Neural cell (in vitro differentiated cells): ENCODE measurements at regions not wholly inside any gene's neighbourhood (a gene's known extent, or its start where the extent isn't known, plus 50 kb on each side); places are given as distances from the start of the nearest gene placed in this dataset.

Experiments used
- H2AFZ ChIP-seq: fragments of 200-600, 300-800 bp; sonication (generic), shearing (Covaris generic); 2 replicates; pipeline ENCODE4 v1.6.0; 2014; ENCODE audit warnings: low read depth, mild to moderate bottlenecking, antibody characterized with exemption, low read length, moderate library complexity
- H3F3A ChIP-seq: fragments of 200-600 bp; shearing (Covaris generic); 2 replicates; pipeline ENCODE4 v1.6.1; 2016; ENCODE audit warnings: mild to moderate bottlenecking, moderate library complexity, mixed read lengths, antibody characterized with exemption, low read length; ENCODE audit not compliant: insufficient read depth, poor library complexity, severe bottlenecking
- H3K27ac ChIP-seq: fragments of 200-600, 300-800 bp; sonication (generic), shearing (Covaris generic); 2 replicates; pipeline ENCODE4 v1.5.1; 2014; ENCODE audit warnings: mild to moderate bottlenecking, low read length, moderate library complexity
- H3K27me3 ChIP-seq: fragments of 300-800, 200-600 bp; sonication (generic), shearing (Covaris generic); 2 replicates; pipeline ENCODE4 v1.6.0; 2014; ENCODE audit warnings: mild to moderate bottlenecking, low read depth, low read length, moderate library complexity; ENCODE audit not compliant: insufficient read depth
- H3K36me3 ChIP-seq: fragments of 300-800, 200-600 bp; sonication (generic), shearing (Covaris generic); 2 replicates; pipeline ENCODE4 v1.5.1; 2014; ENCODE audit warnings: mild to moderate bottlenecking, antibody characterized with exemption, low read length, moderate library complexity; ENCODE audit not compliant: insufficient read depth
- H3K4me2 ChIP-seq: fragments of 300-800, 200-600 bp; sonication (generic), shearing (Covaris generic); 2 replicates; pipeline ENCODE4 v1.6.0; 2014; ENCODE audit warnings: mild to moderate bottlenecking, low read length
- H3K4me3 ChIP-seq: fragments of 300-800, 200-600 bp; sonication (generic), shearing (Covaris generic); 2 replicates; pipeline ENCODE4 v1.5.1; 2014; ENCODE audit warnings: mild to moderate bottlenecking, low read length, moderate library complexity
- H3K79me2 ChIP-seq: fragments of 200-600 bp; shearing (Covaris generic); replicated peaks from 2 replicates; pipeline ENCODE4 v1.6.0; 2014; ENCODE audit warnings: mild to moderate bottlenecking, low read length, moderate library complexity; ENCODE audit not compliant: insufficient read depth
- H3K9ac ChIP-seq: fragments of 300-800, 200-600 bp; sonication (generic), shearing (Covaris generic); 2 replicates; pipeline ENCODE4 v1.6.1; 2016; ENCODE audit warnings: mild to moderate bottlenecking, low read length, mixed read lengths
- H3K9me2 ChIP-seq: fragments of 200-600 bp; shearing (Covaris generic); 2 replicates; pipeline ENCODE4 v1.6.1; 2016; ENCODE audit warnings: mild to moderate bottlenecking, low read length, mixed read lengths; ENCODE audit not compliant: insufficient read depth
- H3K9me3 ChIP-seq: fragments of 200-600, 300-800 bp; sonication (generic), shearing (Covaris generic); 2 replicates; pipeline ENCODE4 v1.6.1; 2016; ENCODE audit warnings: mild to moderate bottlenecking, mixed run types, low read length, moderate library complexity, mixed read lengths
- H4K20me1 ChIP-seq: fragments of 200-600 bp; shearing (Covaris generic); 2 replicates; pipeline ENCODE4 v1.6.1; 2016; ENCODE audit warnings: mild to moderate bottlenecking, mixed run types; ENCODE audit not compliant: insufficient read depth
- EP300 ChIP-seq: fragments of 450-650 bp; conservative IDR thresholded peaks from 2 replicates; pipeline ENCODE4 v1.6.1; 2014; ENCODE audit warnings: antibody characterized with exemption, mild to moderate bottlenecking, moderate library complexity; ENCODE audit not compliant: poor library complexity, severe bottlenecking
- EZH2 ChIP-seq: fragments of 200-600, 300-800 bp; shearing (Covaris generic), sonication (generic); IDR thresholded peaks from 2 replicates; pipeline ENCODE4 v1.6.1; 2014; ENCODE audit warnings: antibody characterized with exemption, low read length, borderline replicate concordance, mild to moderate bottlenecking; ENCODE audit not compliant: insufficient read depth, poor library complexity, severe bottlenecking
- MXI1 ChIP-seq: fragments of 450-650 bp; conservative IDR thresholded peaks from 2 replicates; pipeline ENCODE4 v1.6.1; 2014; ENCODE audit warnings: antibody characterized with exemption, mild to moderate bottlenecking; ENCODE audit not compliant: poor library complexity, severe bottlenecking
- POLR2AphosphoS5 ChIP-seq: IDR thresholded peaks from 2 replicates; pipeline ENCODE4 v1.6.1; 2012
- RAD21 ChIP-seq: fragments of 450-650 bp; conservative IDR thresholded peaks from 2 replicates; pipeline ENCODE4 v1.6.1; 2014; ENCODE audit warnings: antibody characterized with exemption, mild to moderate bottlenecking, moderate library complexity
- SMC3 ChIP-seq: fragments of 450-650 bp; conservative IDR thresholded peaks from 2 replicates; pipeline ENCODE4 v1.6.1; 2014; ENCODE audit warnings: antibody characterized with exemption, mild to moderate bottlenecking, moderate library complexity; ENCODE audit not compliant: poor library complexity
- TAF1 ChIP-seq: IDR thresholded peaks from 2 replicates; pipeline ENCODE4 v1.6.1; 2012; ENCODE audit warnings: low read depth
- TF ChIP-seq, protein P1 (sequence below): fragments of 450-650 bp; IDR thresholded peaks from 2 replicates; pipeline ENCODE4 v1.5.1; 2014; ENCODE audit warnings: antibody characterized with exemption, mild to moderate bottlenecking, moderate library complexity; ENCODE audit not compliant: poor library complexity, severe bottlenecking
- TF ChIP-seq, protein P2 (sequence below): IDR thresholded peaks from 2 replicates; pipeline ENCODE4 v1.6.1; 2012; ENCODE audit warnings: borderline replicate concordance

DNA sequence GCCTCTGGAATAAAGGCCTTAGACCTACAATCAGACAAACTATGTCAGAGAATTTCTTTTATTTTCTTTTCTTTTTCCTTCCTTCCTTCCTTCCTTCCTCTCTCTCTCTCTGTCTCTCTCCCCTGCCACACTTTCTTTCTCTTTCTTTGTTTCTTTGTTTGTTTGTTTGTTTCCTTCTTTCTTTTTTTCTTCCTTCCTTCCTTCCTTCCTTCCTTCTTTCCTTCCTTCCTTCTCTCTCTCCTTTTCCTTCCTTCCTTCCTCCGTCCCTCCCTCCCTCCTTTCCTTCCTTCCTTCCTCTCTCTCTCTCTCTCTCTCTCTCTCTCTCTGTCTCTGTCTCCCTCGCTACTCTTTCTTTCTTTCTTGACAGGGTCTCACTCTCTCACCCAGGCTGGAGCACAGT is 242.6 kb downstream of the GATA3 start:
- Histone ChIP-seq H2AFZ (no peak overlapping the region), H3K27me3 (no peaks in the 10 kb centered on the region), H3K27ac (no peak overlapping the region), H3K4me3 (no peak overlapping the region), H3F3A (no peaks in the 10 kb centered on the region), H3K36me3 (no peaks in the 10 kb centered on the region), H3K4me2 (no peak overlapping the region), H3K79me2 (no peaks in the 10 kb centered on the region), H3K9ac (no peak overlapping the region), H4K20me1 (no peaks in the 10 kb centered on the region), H3K9me3 (no peaks in the 10 kb centered on the region), H3K9me2 (no peaks in the 10 kb centered on the region)
- TF ChIP-seq, protein P1, sequence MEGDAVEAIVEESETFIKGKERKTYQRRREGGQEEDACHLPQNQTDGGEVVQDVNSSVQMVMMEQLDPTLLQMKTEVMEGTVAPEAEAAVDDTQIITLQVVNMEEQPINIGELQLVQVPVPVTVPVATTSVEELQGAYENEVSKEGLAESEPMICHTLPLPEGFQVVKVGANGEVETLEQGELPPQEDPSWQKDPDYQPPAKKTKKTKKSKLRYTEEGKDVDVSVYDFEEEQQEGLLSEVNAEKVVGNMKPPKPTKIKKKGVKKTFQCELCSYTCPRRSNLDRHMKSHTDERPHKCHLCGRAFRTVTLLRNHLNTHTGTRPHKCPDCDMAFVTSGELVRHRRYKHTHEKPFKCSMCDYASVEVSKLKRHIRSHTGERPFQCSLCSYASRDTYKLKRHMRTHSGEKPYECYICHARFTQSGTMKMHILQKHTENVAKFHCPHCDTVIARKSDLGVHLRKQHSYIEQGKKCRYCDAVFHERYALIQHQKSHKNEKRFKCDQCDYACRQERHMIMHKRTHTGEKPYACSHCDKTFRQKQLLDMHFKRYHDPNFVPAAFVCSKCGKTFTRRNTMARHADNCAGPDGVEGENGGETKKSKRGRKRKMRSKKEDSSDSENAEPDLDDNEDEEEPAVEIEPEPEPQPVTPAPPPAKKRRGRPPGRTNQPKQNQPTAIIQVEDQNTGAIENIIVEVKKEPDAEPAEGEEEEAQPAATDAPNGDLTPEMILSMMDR: no peak
- no peak for TF ChIP-seq EP300
- no peak for TF ChIP-seq SMC3
- TF ChIP-seq EZH2: no peak
- no peak for TF ChIP-seq TAF1
- no peak for TF ChIP-seq MXI1
- TF ChIP-seq RAD21: no peak
- TF ChIP-seq, protein P2, sequence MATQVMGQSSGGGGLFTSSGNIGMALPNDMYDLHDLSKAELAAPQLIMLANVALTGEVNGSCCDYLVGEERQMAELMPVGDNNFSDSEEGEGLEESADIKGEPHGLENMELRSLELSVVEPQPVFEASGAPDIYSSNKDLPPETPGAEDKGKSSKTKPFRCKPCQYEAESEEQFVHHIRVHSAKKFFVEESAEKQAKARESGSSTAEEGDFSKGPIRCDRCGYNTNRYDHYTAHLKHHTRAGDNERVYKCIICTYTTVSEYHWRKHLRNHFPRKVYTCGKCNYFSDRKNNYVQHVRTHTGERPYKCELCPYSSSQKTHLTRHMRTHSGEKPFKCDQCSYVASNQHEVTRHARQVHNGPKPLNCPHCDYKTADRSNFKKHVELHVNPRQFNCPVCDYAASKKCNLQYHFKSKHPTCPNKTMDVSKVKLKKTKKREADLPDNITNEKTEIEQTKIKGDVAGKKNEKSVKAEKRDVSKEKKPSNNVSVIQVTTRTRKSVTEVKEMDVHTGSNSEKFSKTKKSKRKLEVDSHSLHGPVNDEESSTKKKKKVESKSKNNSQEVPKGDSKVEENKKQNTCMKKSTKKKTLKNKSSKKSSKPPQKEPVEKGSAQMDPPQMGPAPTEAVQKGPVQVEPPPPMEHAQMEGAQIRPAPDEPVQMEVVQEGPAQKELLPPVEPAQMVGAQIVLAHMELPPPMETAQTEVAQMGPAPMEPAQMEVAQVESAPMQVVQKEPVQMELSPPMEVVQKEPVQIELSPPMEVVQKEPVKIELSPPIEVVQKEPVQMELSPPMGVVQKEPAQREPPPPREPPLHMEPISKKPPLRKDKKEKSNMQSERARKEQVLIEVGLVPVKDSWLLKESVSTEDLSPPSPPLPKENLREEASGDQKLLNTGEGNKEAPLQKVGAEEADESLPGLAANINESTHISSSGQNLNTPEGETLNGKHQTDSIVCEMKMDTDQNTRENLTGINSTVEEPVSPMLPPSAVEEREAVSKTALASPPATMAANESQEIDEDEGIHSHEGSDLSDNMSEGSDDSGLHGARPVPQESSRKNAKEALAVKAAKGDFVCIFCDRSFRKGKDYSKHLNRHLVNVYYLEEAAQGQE: no peak

DNA sequence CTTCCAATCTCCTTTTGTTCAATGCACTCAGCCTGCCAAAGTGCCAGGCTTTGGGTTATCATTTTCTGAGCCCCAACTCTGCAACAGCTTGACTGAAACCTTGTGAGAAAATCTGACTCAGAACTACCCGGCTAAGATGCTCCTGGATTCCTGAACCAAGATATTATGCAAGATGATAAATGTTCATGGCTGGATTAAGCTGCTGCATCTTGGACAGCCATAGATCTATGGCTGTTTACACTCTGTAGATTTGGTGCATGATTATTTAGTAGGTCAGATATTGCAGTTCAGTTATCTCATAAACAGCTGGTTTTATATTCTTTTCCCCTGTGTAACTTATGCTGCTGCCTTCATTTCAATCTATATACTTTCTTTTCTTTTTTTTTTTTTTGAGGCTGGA is 243.5 kb downstream of the GATA3 start:
- H3K27me3 ChIP-seq: no peaks in the 10 kb centered on the region
- no peaks in the 10 kb centered on the region for H3K9me3 ChIP-seq
- no peaks in the 10 kb centered on the region for H3F3A ChIP-seq
- H4K20me1 ChIP-seq: no peaks in the 10 kb centered on the region
- no peak overlapping the region for H3K4me3 ChIP-seq
- no peaks in the 10 kb centered on the region for H3K79me2 ChIP-seq
- H3K9me2 ChIP-seq: no peaks in the 10 kb centered on the region
- H2AFZ ChIP-seq: no peak overlapping the region
- no peak overlapping the region for H3K27ac ChIP-seq
- no peak overlapping the region for H3K4me2 ChIP-seq
- H3K36me3 ChIP-seq: no peaks in the 10 kb centered on the region
- TF ChIP-seq MXI1 (no peak), SMC3 (no peak), EZH2 (no peak), EP300 (no peak), TAF1 (no peak), RAD21 (no peak), POLR2AphosphoS5 (no peak)
- TF ChIP-seq, protein P1: no peak
- TF ChIP-seq, protein P2: no peak
- no peak overlapping the region for H3K9ac ChIP-seq
